Choroid plexus epithelial cell (primary cell): ENCODE measurements at regions not wholly inside any gene's neighbourhood (a gene's known extent, or its start where the extent isn't known, plus 50 kb on each side); places are given as distances from the start of the nearest gene placed in this dataset.

Experiments used
- DNase-seq: peaks from one replicate; pipeline ENCODE4 v3.0.0-alpha.2; 2010; ENCODE audit warnings: low read depth
- H3K4me3 ChIP-seq: 2 replicates; pipeline ENCODE4 v1.5.1; 2011; ENCODE audit warnings: low read depth, mild to moderate bottlenecking, control low read depth, low read length, moderate library complexity
- CTCF ChIP-seq: conservative IDR thresholded peaks from 2 replicates; pipeline ENCODE4 v1.5.1; 2011; ENCODE audit warnings: low read depth, mild to moderate bottlenecking, control low read depth, inconsistent platforms, low read length, moderate library complexity

- no peak overlapping the region for H3K4me3 ChIP-seq
- no peak for TF ChIP-seq CTCF
- DNase-seq, result no peak
Observed at GRCh38 chr5:118647587-118647986, 340.8 kb downstream of the DTWD2 start.

- no peak for DNase-seq
- H3K4me3 ChIP-seq, result no peak overlapping the region
Observed at GRCh38 chr5:118646917-118647316, 341.4 kb downstream of the DTWD2 start.

GRCh38 chr5:118637947-118638670 lies 350.2 kb downstream of the DTWD2 start:
- no peak for DNase-seq
- no peak for TF ChIP-seq CTCF
- no peak overlapping the region for H3K4me3 ChIP-seq

More at GRCh38 chr5:118646917-118647316, 341.4 kb downstream of the DTWD2 start:
- TF ChIP-seq CTCF, result no peak

- TF ChIP-seq CTCF, result no peak
- no peak for DNase-seq
- H3K4me3 ChIP-seq, result no peak overlapping the region
Observed at GRCh38 chr5:118628660-118629354, 359.5 kb downstream of the DTWD2 start.

- no peak overlapping the region for H3K4me3 ChIP-seq
- no peak for TF ChIP-seq CTCF
- no peak for DNase-seq
Observed at GRCh38 chr5:118620233-118620632, 368.1 kb downstream of the DTWD2 start.

GRCh38 chr5:118619823-118620222 lies 368.5 kb downstream of the DTWD2 start:
- no peak for TF ChIP-seq CTCF
- no peak for DNase-seq
- H3K4me3 ChIP-seq, result no peak overlapping the region

GRCh38 chr5:118616281-118616680 lies 372.1 kb downstream of the DTWD2 start:
- no peak for TF ChIP-seq CTCF
- no peak overlapping the region for H3K4me3 ChIP-seq
- no peak for DNase-seq
